Mesendoderm (in vitro differentiated cells): ENCODE measurements at regions not wholly inside any gene's neighbourhood (a gene's known extent, or its start where the extent isn't known, plus 50 kb on each side); places are given as distances from the start of the nearest gene placed in this dataset.

Experiments
- DNase-seq: peaks from one replicate; pipeline ENCODE4 v3.0.0; 2013
- H2AK5ac ChIP-seq: 2 replicates; pipeline ENCODE4 v1.6.1; 2013; ENCODE audit warnings: low read length, inconsistent platforms
- H2BK120ac ChIP-seq: 2 replicates; pipeline ENCODE4 v1.6.1; 2013; ENCODE audit warnings: low read depth, mild to moderate bottlenecking, low read length, moderate library complexity, mixed read lengths
- H2BK15ac ChIP-seq: replicated peaks from 2 replicates; pipeline ENCODE4 v1.6.1; 2013; ENCODE audit warnings: low read depth, mild to moderate bottlenecking, moderate library complexity
- H2BK5ac ChIP-seq: 2 replicates; pipeline ENCODE4 v1.6.1; 2013; ENCODE audit warnings: low read length, inconsistent platforms
- H3K18ac ChIP-seq: 2 replicates; pipeline ENCODE4 v1.6.1; 2013; ENCODE audit warnings: mild to moderate bottlenecking, low read length, mixed read lengths
- H3K23ac ChIP-seq: one replicate; pipeline ENCODE4 v1.6.1; 2013; ENCODE audit warnings: low read length
- H3K27ac ChIP-seq: 2 replicates; pipeline ENCODE4 v1.5.1; 2013; ENCODE audit warnings: low read depth, mild to moderate bottlenecking, inconsistent platforms, low read length, moderate library complexity
- H3K27me3 ChIP-seq: 2 replicates; pipeline ENCODE4 v1.6.1; 2013; ENCODE audit warnings: low read length, control low read depth, mild to moderate bottlenecking, inconsistent platforms; ENCODE audit not compliant: insufficient read depth, poor library complexity
- H3K36me3 ChIP-seq: 2 replicates; pipeline ENCODE4 v1.6.1; 2013; ENCODE audit warnings: low read length, inconsistent platforms; ENCODE audit not compliant: control insufficient read depth, insufficient read depth
- H3K4ac ChIP-seq: one replicate; pipeline ENCODE4 v1.6.1; 2013; ENCODE audit warnings: low read depth, mild to moderate bottlenecking, low read length, moderate library complexity
- H3K4me1 ChIP-seq: 2 replicates; pipeline ENCODE4 v1.6.1; 2013; ENCODE audit warnings: low read depth, low read length, inconsistent platforms; ENCODE audit not compliant: control insufficient read depth
- H3K4me2 ChIP-seq: 2 replicates; pipeline ENCODE4 v1.6.1; 2013; ENCODE audit warnings: low read length
- H3K4me3 ChIP-seq: 2 replicates; pipeline ENCODE4 v1.5.1; 2013; ENCODE audit warnings: mild to moderate bottlenecking, low read length
- H3K56ac ChIP-seq: one replicate; pipeline ENCODE4 v1.6.1; 2013; ENCODE audit warnings: low read length
- H3K79me1 ChIP-seq: 2 replicates; pipeline ENCODE4 v1.6.1; 2013; ENCODE audit warnings: low read length, inconsistent platforms
- H3K79me2 ChIP-seq: 2 replicates; pipeline ENCODE4 v1.6.1; 2013; ENCODE audit warnings: mild to moderate bottlenecking, low read length; ENCODE audit not compliant: control insufficient read depth, insufficient read depth
- H3K9ac ChIP-seq: 2 replicates; pipeline ENCODE4 v1.6.1; 2013; ENCODE audit warnings: low read length, inconsistent platforms
- H4K5ac ChIP-seq: one replicate; pipeline ENCODE4 v1.6.1; 2013; ENCODE audit warnings: low read length
- H4K8ac ChIP-seq: one replicate; pipeline ENCODE4 v1.6.1; 2013; ENCODE audit warnings: low read depth, mild to moderate bottlenecking, control low read depth, low read length, moderate library complexity
- WGBS: extraction: QIAGEN DNeasy Blood & Tissue Kit; methylation state at CpG from one replicate; pipeline ENCODE4 v1.1.7; 2013; ENCODE audit warnings: low lambda C conversion rate, missing lambda C conversion rate; ENCODE audit not compliant: insufficient coverage; ENCODE audit errors: extremely low coverage; 5-methylcytosine and 5-hydroxymethylcytosine counted together

- Histone ChIP-seq H2BK15ac (no peak overlapping the region), H4K5ac (no peak overlapping the region), H2BK120ac (no peak overlapping the region), H3K36me3 (no peaks in the 10 kb centered on the region), H3K9ac (no peak overlapping the region), H3K4me1 (no peaks in the 10 kb centered on the region), H3K27ac (no peak overlapping the region), H3K27me3 (no peaks in the 10 kb centered on the region), H3K56ac (no peak overlapping the region), H3K79me2 (no peaks in the 10 kb centered on the region), H2BK5ac (no peak overlapping the region), H3K79me1 (no peaks in the 10 kb centered on the region), H3K4me3 (no peak overlapping the region), H3K4me2 (no peak overlapping the region), H3K23ac (no peak overlapping the region), H4K8ac (no peak overlapping the region), H3K4ac (no peak overlapping the region), H2AK5ac (no peak overlapping the region), H3K18ac (no peak overlapping the region)
- WGBS = no CpG with 5 or more reads among the region's 37 CpGs
- DNase-seq = no peak
These were observed 192.3 kb downstream of the DLL1 start for GRCh38 chr6:170098428-170099170.

GRCh38 chr6:170097505-170098427, 193.1 kb downstream of the DLL1 start:
- Histone ChIP-seq H3K27ac (no peak overlapping the region), H3K36me3 (no peaks in the 10 kb centered on the region), H3K4me3 (no peak overlapping the region), H3K18ac (no peak overlapping the region), H2BK15ac (no peak overlapping the region), H3K79me1 (no peaks in the 10 kb centered on the region), H3K9ac (no peak overlapping the region), H2AK5ac (no peak overlapping the region), H3K4me1 (no peaks in the 10 kb centered on the region), H4K5ac (no peak overlapping the region), H3K4me2 (no peak overlapping the region), H2BK120ac (no peak overlapping the region), H3K56ac (peak overlapping the region; percentile 0), H4K8ac (no peak overlapping the region), H3K79me2 (no peaks in the 10 kb centered on the region), H3K27me3 (no peaks in the 10 kb centered on the region), H3K4ac (no peak overlapping the region), H3K23ac (no peak overlapping the region), H2BK5ac (no peak overlapping the region)
- DNase-seq = no peak
- WGBS = no CpG with 5 or more reads among the region's 22 CpGs

- Histone ChIP-seq H4K5ac (no peak overlapping the region), H3K4me3 (no peak overlapping the region), H3K18ac (no peak overlapping the region), H4K8ac (no peak overlapping the region), H3K56ac (peak overlapping the region; percentile 0), H3K36me3 (no peaks in the 10 kb centered on the region), H3K4me2 (no peak overlapping the region), H2BK5ac (no peak overlapping the region), H3K4ac (no peak overlapping the region), H2BK120ac (no peak overlapping the region), H3K79me2 (no peaks in the 10 kb centered on the region), H3K27me3 (no peaks in the 10 kb centered on the region), H3K27ac (no peak overlapping the region), H2BK15ac (no peak overlapping the region), H3K23ac (no peak overlapping the region), H3K9ac (no peak overlapping the region), H3K4me1 (no peaks in the 10 kb centered on the region), H2AK5ac (no peak overlapping the region), H3K79me1 (no peaks in the 10 kb centered on the region)
- WGBS = no CpG with 5 or more reads among the region's 22 CpGs
- DNase-seq = no peak
These were observed 193.9 kb downstream of the DLL1 start for GRCh38 chr6:170096803-170097504.

- Histone ChIP-seq H3K23ac (no peak overlapping the region), H3K9ac (no peak overlapping the region), H3K56ac (no peak overlapping the region), H2BK15ac (no peak overlapping the region), H4K8ac (no peak overlapping the region), H3K4me1 (no peaks in the 10 kb centered on the region), H3K4me3 (no peak overlapping the region), H3K18ac (no peak overlapping the region), H3K36me3 (no peaks in the 10 kb centered on the region), H2BK120ac (no peak overlapping the region), H3K27ac (no peak overlapping the region), H2AK5ac (no peak overlapping the region), H2BK5ac (no peak overlapping the region), H4K5ac (no peak overlapping the region), H3K4me2 (no peak overlapping the region), H3K79me1 (no peaks in the 10 kb centered on the region), H3K79me2 (no peaks in the 10 kb centered on the region), H3K27me3 (no peaks in the 10 kb centered on the region), H3K4ac (no peak overlapping the region)
- DNase-seq = no peak
- WGBS = no CpG with 5 or more reads among the region's 23 CpGs
These were observed 194.6 kb downstream of the DLL1 start for GRCh38 chr6:170096191-170096802.

GRCh38 chr6:170095273-170095981, 195.5 kb downstream of the DLL1 start:
- no CpG with 5 or more reads among the region's 21 CpGs for WGBS

More at GRCh38 chr6:170095273-170095981, 195.5 kb downstream of the DLL1 start:
- no peak overlapping the region for H2BK15ac ChIP-seq
- H3K4me3 ChIP-seq = no peak overlapping the region
- H3K4me1 ChIP-seq = peaks cover 1% of the 10 kb centered on the region
- H2BK120ac ChIP-seq = no peak overlapping the region
- no peak overlapping the region for H3K4me2 ChIP-seq
- no peak overlapping the region for H3K23ac ChIP-seq
- H3K9ac ChIP-seq = no peak overlapping the region
- no peaks in the 10 kb centered on the region for H3K79me1 ChIP-seq
- no peak overlapping the region for H4K8ac ChIP-seq
- no peak overlapping the region for H4K5ac ChIP-seq
- H3K4ac ChIP-seq = no peak overlapping the region
- no peaks in the 10 kb centered on the region for H3K36me3 ChIP-seq
- no peaks in the 10 kb centered on the region for H3K27me3 ChIP-seq
- H3K79me2 ChIP-seq = no peaks in the 10 kb centered on the region
- no peak overlapping the region for H2AK5ac ChIP-seq
- H3K56ac ChIP-seq = no peak overlapping the region
- no peak overlapping the region for H2BK5ac ChIP-seq
- H3K27ac ChIP-seq = no peak overlapping the region
- no peak for DNase-seq
- H3K18ac ChIP-seq = no peak overlapping the region
